SU-DHL-6 (cell line): ENCODE measurements at regions not wholly inside any gene's neighbourhood (a gene's known extent, or its start where the extent isn't known, plus 50 kb on each side); places are given as distances from the start of the nearest gene placed in this dataset.
"Not testable (repeated sequence)": the region's sequence is repeated elsewhere in the genome, so short reads cannot be mapped to it uniquely, and the experiment has no call there.

Experiments used
- H2AFZ ChIP-seq: fragments of 200-600 bp; sonication (generic); 2 replicates; pipeline ENCODE4 v1.6.1; 2014; ENCODE audit warnings: low read depth, mild to moderate bottlenecking, moderate library complexity, mixed read lengths, antibody characterized with exemption, low read length; ENCODE audit not compliant: severe bottlenecking
- H3F3A ChIP-seq: fragments of 200-600 bp; shearing (Covaris generic); 2 replicates; pipeline ENCODE4 v1.6.0; 2016; ENCODE audit warnings: antibody characterized with exemption, mild to moderate bottlenecking; ENCODE audit not compliant: insufficient read depth
- H3K27ac ChIP-seq: fragments of 200-600 bp; sonication (generic); 2 replicates; pipeline ENCODE4 v1.5.1; 2016; ENCODE audit warnings: low read depth, mild to moderate bottlenecking, low read length, moderate library complexity, mixed read lengths
- H3K27me3 ChIP-seq: fragments of 200-600 bp; sonication (generic), shearing (Covaris generic); 2 replicates; pipeline ENCODE4 v1.6.0; 2014; ENCODE audit warnings: mild to moderate bottlenecking, low read length
- H3K36me3 ChIP-seq: fragments of 200-600 bp; sonication (generic); 2 replicates; pipeline ENCODE4 v1.6.1; 2014; ENCODE audit warnings: mild to moderate bottlenecking, low read length, mixed read lengths
- H3K4me2 ChIP-seq: fragments of 300-600, 200-600 bp; shearing (Covaris generic), sonication (generic); 2 replicates; pipeline ENCODE4 v1.6.0; 2014; ENCODE audit warnings: low read length, low read depth, mild to moderate bottlenecking; ENCODE audit not compliant: poor library complexity, severe bottlenecking
- H3K4me3 ChIP-seq: fragments of 200-600 bp; sonication (generic); 2 replicates; pipeline ENCODE4 v1.5.1; 2014; ENCODE audit warnings: antibody characterized with exemption, low read length, mild to moderate bottlenecking, mixed read lengths; ENCODE audit not compliant: insufficient read depth, poor library complexity, severe bottlenecking
- H3K79me2 ChIP-seq: fragments of 200-600 bp; sonication (generic); 2 replicates; pipeline ENCODE4 v1.6.1; 2014; ENCODE audit warnings: mild to moderate bottlenecking, low read length, moderate library complexity; ENCODE audit not compliant: insufficient read depth
- H3K9ac ChIP-seq: fragments of 200-600 bp; sonication (generic); 2 replicates; pipeline ENCODE4 v1.7.0; 2014; ENCODE audit warnings: mild to moderate bottlenecking, low read length
- H3K9me2 ChIP-seq: fragments of 200-600 bp; sonication (generic); replicated peaks from 2 replicates; pipeline ENCODE4 v1.6.1; 2014; ENCODE audit warnings: low read length; ENCODE audit not compliant: insufficient read depth
- H3K9me3 ChIP-seq: fragments of 200-600 bp; sonication (generic); 2 replicates; pipeline ENCODE4 v1.6.1; 2014; ENCODE audit warnings: low read length, mixed read lengths; ENCODE audit not compliant: insufficient read depth
- H4K20me1 ChIP-seq: fragments of 200-600 bp; sonication (generic); 2 replicates; pipeline ENCODE4 v1.6.1; 2014; ENCODE audit warnings: low read depth, mild to moderate bottlenecking, antibody characterized with exemption, low read length, moderate library complexity, mixed read lengths
- CTCF ChIP-seq: fragments of 200-600 bp; sonication (generic); IDR thresholded peaks from one replicate; pipeline ENCODE4 v1.5.1; 2017; ENCODE audit warnings: antibody characterized with exemption, mild to moderate bottlenecking, low read length, moderate library complexity; ENCODE audit not compliant: insufficient read depth, poor library complexity, severe bottlenecking
- EZH2phosphoT487 ChIP-seq: fragments of 200-600 bp; sonication (generic), shearing (Covaris generic); conservative IDR thresholded peaks from 2 replicates; pipeline ENCODE4 v1.6.1; 2018; ENCODE audit warnings: mild to moderate bottlenecking, antibody characterized with exemption, low read length, moderate library complexity, mixed read lengths

- no peaks in the 10 kb centered on the region for H4K20me1 ChIP-seq
- no peak overlapping the region for H3K4me3 ChIP-seq
- 0 out of 2 replicates have a peak, but pooled peaks cover 3% of the 10 kb centered on the region for H3K9me3 ChIP-seq
- H3K27ac ChIP-seq: no peak overlapping the region
- H3K36me3 ChIP-seq: no peaks in the 10 kb centered on the region
- H3K79me2 ChIP-seq: no peaks in the 10 kb centered on the region
- H3K9ac ChIP-seq: no peak overlapping the region
- no peak overlapping the region for H3K4me2 ChIP-seq
- TF ChIP-seq EZH2phosphoT487 (no peak), CTCF (no peak)
- no peaks in the 10 kb centered on the region for H3F3A ChIP-seq
- H3K9me2 ChIP-seq: no peaks in the 10 kb centered on the region
- H3K27me3 ChIP-seq: no peaks in the 10 kb centered on the region
- no peak overlapping the region for H2AFZ ChIP-seq
Observed at GRCh38 chr2:7649461-7650228, 732.4 kb downstream of the RNF144A start.

- no peak overlapping the region for H3K4me3 ChIP-seq
- H2AFZ ChIP-seq: no peak overlapping the region
- TF ChIP-seq EZH2phosphoT487: no peak
- TF ChIP-seq CTCF: no peak
Observed at GRCh38 chr2:7653617-7654016, 736.4 kb downstream of the RNF144A start.

GRCh38 chr2:7655629-7656028, 738.4 kb downstream of the RNF144A start:
- H2AFZ ChIP-seq: no peak overlapping the region
- no peaks in the 10 kb centered on the region for H3K79me2 ChIP-seq
- H3K4me2 ChIP-seq: no peak overlapping the region
- no peaks in the 10 kb centered on the region for H4K20me1 ChIP-seq
- H3K9ac ChIP-seq: no peak overlapping the region
- no peaks in the 10 kb centered on the region for H3K36me3 ChIP-seq
- H3K4me3 ChIP-seq: no peak overlapping the region
- TF ChIP-seq EZH2phosphoT487 (no peak), CTCF (no peak)
- H3K9me3 ChIP-seq: 0 out of 2 replicates have a peak, but pooled peaks cover 3% of the 10 kb centered on the region
- H3K9me2 ChIP-seq: no peaks in the 10 kb centered on the region
- H3K27me3 ChIP-seq: no peaks in the 10 kb centered on the region
- no peak overlapping the region for H3K27ac ChIP-seq
- H3F3A ChIP-seq: no peaks in the 10 kb centered on the region

More at GRCh38 chr2:7653617-7654016, 736.4 kb downstream of the RNF144A start:
- Histone ChIP-seq H3K9ac (no peak overlapping the region), H3K27ac (no peak overlapping the region), H3K36me3 (no peaks in the 10 kb centered on the region), H3K27me3 (no peaks in the 10 kb centered on the region), H3K9me2 (no peaks in the 10 kb centered on the region), H3K79me2 (no peaks in the 10 kb centered on the region), H3K9me3 (0 out of 2 replicates have a peak, but pooled peaks cover 3% of the 10 kb centered on the region), H3F3A (no peaks in the 10 kb centered on the region), H3K4me2 (no peak overlapping the region), H4K20me1 (no peaks in the 10 kb centered on the region)

- not testable (repeated sequence) for H3K27me3 ChIP-seq, H4K20me1 ChIP-seq, H3K27ac ChIP-seq, H3F3A ChIP-seq, H2AFZ ChIP-seq, H3K36me3 ChIP-seq, H3K4me3 ChIP-seq, H3K9me2 ChIP-seq, H3K4me2 ChIP-seq, H3K9me3 ChIP-seq, H3K9ac ChIP-seq, H3K79me2 ChIP-seq
Observed at GRCh38 chr2:7657526-7657925, 740.3 kb downstream of the RNF144A start.
